ENCODE measurements at regions not wholly inside any gene's neighbourhood (a gene's known extent, or its start where the extent isn't known, plus 50 kb on each side); places are given as distances from the start of the nearest gene placed in this dataset.

DNA sequence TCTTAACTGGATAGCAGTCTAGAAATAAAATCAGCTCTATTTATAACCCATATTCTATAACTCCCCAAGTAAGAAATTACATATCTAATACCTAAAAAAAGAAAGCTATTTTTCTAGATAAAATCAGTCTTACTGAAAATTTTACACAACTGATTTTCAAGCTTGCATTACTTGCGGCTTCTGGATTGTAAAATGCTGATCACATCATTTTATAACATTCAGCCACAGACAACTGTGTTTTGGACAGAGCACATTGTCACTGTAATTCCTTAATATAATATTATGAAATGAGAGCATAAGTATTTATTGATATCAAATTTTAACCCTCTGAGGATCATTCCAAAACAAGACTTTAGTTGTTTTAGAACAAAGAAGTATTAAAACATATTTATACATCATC, 78.5 kb upstream of the ARID2 start:
- TF ChIP-seq, protein P1, sequence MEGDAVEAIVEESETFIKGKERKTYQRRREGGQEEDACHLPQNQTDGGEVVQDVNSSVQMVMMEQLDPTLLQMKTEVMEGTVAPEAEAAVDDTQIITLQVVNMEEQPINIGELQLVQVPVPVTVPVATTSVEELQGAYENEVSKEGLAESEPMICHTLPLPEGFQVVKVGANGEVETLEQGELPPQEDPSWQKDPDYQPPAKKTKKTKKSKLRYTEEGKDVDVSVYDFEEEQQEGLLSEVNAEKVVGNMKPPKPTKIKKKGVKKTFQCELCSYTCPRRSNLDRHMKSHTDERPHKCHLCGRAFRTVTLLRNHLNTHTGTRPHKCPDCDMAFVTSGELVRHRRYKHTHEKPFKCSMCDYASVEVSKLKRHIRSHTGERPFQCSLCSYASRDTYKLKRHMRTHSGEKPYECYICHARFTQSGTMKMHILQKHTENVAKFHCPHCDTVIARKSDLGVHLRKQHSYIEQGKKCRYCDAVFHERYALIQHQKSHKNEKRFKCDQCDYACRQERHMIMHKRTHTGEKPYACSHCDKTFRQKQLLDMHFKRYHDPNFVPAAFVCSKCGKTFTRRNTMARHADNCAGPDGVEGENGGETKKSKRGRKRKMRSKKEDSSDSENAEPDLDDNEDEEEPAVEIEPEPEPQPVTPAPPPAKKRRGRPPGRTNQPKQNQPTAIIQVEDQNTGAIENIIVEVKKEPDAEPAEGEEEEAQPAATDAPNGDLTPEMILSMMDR (conservative IDR thresholded peaks at IDR 0.05; ENCODE audit: low read depth, low read length), result no peak
- no peak for TF ChIP-seq EZH2 (IDR thresholded peaks at IDR 0.05; ENCODE audit: low read length, unreplicated experiment)
- no peak for TF ChIP-seq EZH2phosphoT487 (IDR thresholded peaks at IDR 0.05; ENCODE audit: borderline replicate concordance, low read length)

All from PC-3 (cell line).